GM20000 (cell line): ENCODE measurements at regions not wholly inside any gene's neighbourhood (a gene's known extent, or its start where the extent isn't known, plus 50 kb on each side); places are given as distances from the start of the nearest gene placed in this dataset.

ENCODE experiments used
- DNase-seq: peaks from one replicate; pipeline ENCODE4 v3.0.0; 2012; ENCODE audit warnings: low spot score
- TF ChIP-seq, protein P1 (sequence below): IDR thresholded peaks from 2 replicates; pipeline ENCODE4 v1.5.1; 2012; ENCODE audit warnings: mild to moderate bottlenecking, control low read depth; ENCODE audit errors: extremely low read depth, missing control alignments

DNA sequence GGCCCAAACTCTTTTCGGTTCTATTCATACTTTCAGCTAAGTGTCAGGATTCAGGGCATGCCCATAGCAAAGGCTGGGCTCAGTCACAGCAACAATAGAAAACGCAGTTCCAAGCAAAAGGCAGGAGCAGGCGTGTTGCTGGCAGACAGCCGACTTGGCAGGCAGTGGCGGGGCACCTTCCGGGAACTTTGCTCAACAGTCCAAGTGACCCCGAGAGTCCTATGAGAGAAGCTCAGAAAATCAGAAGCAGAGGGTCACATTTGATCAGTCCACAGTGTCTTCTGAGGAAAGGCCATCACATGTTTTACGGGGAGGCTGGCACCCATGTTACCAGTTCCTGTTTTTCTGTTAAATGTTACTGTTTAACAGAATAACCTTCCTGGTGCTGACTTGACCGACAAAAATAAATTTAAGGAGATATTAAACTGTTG lies 115.0 kb downstream of the DACT1 start:
- TF ChIP-seq, protein P1, sequence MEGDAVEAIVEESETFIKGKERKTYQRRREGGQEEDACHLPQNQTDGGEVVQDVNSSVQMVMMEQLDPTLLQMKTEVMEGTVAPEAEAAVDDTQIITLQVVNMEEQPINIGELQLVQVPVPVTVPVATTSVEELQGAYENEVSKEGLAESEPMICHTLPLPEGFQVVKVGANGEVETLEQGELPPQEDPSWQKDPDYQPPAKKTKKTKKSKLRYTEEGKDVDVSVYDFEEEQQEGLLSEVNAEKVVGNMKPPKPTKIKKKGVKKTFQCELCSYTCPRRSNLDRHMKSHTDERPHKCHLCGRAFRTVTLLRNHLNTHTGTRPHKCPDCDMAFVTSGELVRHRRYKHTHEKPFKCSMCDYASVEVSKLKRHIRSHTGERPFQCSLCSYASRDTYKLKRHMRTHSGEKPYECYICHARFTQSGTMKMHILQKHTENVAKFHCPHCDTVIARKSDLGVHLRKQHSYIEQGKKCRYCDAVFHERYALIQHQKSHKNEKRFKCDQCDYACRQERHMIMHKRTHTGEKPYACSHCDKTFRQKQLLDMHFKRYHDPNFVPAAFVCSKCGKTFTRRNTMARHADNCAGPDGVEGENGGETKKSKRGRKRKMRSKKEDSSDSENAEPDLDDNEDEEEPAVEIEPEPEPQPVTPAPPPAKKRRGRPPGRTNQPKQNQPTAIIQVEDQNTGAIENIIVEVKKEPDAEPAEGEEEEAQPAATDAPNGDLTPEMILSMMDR = no peak
- DNase-seq = no peak

DNA sequence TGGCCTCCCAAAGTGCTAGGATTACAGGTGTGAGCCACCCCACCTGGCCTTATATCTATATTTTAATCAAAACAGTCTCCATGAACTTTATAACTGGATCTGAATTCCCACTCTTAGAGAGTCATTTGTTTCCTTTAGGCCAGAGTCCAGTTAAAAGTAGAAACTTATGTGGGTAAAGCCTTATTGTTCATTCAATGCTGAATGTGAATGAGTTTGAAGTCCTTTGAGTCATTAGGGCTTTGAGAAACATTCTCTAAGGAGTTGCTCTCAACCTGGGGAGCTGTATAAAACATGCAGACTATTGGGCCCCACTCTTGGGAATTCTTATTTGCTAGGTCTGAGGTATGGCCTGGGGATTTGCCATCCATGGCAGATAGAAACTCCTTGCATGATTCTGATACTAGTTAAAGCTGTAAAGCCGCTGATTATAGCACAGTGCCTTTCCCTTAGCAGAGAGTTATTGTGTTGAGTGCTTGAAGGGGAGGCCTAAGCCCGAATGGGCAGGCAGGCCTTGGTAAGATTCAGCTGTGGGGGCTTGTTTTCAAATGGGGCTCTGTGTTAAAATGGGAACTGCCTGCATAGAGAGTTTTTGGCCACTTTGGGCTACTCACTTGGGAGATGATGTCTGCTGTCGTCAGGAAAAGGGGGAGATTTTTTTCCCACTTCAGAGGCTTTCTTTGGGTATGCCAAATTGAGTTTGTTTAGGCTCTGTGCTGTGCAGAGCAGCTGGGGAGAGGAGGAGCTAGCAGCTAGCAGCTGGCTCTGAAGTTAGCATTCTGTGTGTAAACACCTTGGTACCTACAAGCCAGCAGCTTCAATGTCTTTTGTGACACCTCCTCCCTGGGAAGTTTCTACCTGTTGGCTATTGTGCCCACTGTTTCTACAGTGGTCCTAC lies 117.5 kb downstream of the DACT1 start:
- TF ChIP-seq, protein P1 = no peak
- no peak for DNase-seq

DNA sequence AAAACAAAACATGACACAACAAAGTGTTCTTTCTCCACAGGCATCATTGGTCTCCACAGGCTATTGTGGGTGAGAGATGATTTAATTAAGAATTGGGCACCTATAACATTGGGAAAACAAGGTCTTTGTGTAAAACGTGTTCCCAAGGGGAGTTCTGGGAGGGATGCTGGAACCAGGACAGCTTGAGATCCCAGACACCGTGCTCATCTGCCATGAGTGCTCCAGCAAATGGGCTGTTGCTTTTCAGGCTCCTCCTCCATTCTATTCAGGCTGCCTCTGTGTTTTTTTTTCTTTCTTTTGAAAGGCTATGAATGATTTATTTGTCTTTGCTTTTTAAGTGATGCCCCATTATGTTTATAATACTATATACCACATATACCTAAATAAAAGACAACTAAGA lies 122.4 kb downstream of the DACT1 start:
- no peak for DNase-seq
- TF ChIP-seq, protein P1 = no peak

DNA sequence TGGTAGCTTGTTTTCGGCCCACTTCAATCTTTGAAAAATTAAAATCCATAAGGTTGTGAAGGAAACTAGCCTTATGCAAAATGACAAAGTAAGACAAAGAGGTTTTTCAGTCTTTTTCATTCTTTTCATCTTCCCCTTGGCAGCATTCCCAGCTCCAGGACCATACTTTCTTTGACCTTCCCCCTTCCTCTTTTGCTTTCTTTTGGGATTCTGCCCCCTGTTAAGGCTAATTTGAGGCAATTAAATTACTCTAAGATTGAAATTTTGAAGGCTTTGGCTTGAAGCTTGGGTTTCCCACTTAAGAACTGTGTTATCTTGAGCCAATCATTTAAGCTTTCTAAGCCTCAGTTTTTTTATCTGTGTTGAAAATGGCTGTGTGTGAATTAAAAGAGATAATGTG lies 124.9 kb downstream of the DACT1 start:
- DNase-seq = no peak
- TF ChIP-seq, protein P1 = no peak

DNA sequence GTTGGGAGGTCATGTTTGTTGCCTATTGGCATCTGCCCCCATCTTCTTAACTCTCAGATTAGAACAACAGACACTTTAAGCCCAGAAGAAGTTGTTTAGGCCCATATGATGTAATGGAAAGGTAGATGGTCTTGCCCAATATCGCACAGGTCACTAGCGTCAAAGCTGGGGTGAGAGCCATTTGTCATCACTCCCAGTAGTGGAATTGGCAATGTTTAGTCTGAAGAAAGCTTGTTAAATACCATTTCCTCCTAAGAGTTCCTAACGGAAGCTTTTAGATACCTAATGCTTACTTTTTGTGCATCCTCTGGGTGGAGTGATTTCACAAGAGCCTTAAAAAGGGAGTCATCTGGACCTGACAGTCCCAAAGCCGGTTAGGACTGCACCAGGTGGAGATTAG lies 125.4 kb downstream of the DACT1 start:
- TF ChIP-seq, protein P1 = no peak
- no peak for DNase-seq

DNA sequence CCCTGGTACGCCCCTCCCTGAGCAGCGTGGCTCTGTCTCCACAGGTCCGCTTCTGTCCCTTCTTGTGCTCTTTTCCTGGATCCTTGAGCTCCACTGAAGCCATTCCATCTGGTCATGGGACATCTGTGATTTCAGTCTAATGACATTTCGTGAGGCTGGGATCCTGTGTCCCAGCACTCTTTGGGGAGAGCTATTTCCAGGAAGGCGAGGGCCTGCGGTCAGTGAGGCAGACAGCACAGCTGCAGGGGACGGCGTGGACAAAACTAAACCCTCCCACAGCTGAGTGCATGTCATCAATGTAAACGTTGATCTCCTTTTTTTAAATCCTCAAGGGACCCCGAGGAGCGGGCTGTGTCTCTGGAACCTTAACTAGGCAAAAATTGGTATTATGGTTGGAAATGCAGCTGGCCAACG lies 127.7 kb downstream of the DACT1 start:
- TF ChIP-seq, protein P1 = no peak
- no peak for DNase-seq

DNA sequence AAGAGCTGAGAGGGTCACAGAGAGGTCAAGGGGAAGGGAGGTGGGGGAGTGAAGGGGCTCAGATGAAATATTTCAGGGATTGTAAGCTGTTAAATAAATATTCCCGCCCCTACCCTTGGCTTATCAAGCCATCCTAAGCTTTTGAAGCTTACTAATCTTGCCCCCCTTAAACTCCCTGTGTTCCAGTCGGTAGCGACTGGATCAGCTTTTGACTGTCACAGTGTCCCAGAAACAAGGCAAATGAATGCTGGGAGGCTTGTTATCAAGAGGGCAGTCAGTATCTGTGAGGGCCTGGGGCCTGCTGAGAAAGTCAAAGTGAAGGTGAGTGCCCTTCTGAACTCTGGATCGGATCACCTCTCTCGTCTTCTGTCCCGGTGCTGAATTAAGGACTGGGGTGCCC lies 128.1 kb downstream of the DACT1 start:
- TF ChIP-seq, protein P1 = no peak
- no peak for DNase-seq
